WTC11 (cell line): ENCODE measurements at regions not wholly inside any gene's neighbourhood (a gene's known extent, or its start where the extent isn't known, plus 50 kb on each side); places are given as distances from the start of the nearest gene placed in this dataset.

Experiments
- ATF2 ChIP-seq: sonication (generic); formaldehyde crosslinking; IDR thresholded peaks from 2 replicates; pipeline ENCODE4 v1.8.1; 2022; ENCODE audit warnings: low read depth, missing genetic modification reagents, borderline replicate concordance
- CREM ChIP-seq: sonication (generic); formaldehyde crosslinking; IDR thresholded peaks from 2 replicates; pipeline ENCODE4 v1.8.1; 2022; ENCODE audit warnings: mild to moderate bottlenecking, missing genetic modification reagents, moderate library complexity
- CTCF ChIP-seq: fragments of 200-600 bp; IDR thresholded peaks from 2 replicates; pipeline ENCODE4 v1.8.0; 2022; ENCODE audit warnings: antibody characterized with exemption
- ESRRA ChIP-seq: sonication (generic); formaldehyde crosslinking; IDR thresholded peaks from 2 replicates; pipeline ENCODE4 v1.8.1; 2022; ENCODE audit warnings: mild to moderate bottlenecking, missing genetic modification reagents, borderline replicate concordance
- FOXP1 ChIP-seq: sonication (generic); formaldehyde crosslinking; IDR thresholded peaks from 2 replicates; pipeline ENCODE4 v1.8.0; 2022; ENCODE audit warnings: missing genetic modification reagents, mild to moderate bottlenecking, moderate library complexity, borderline replicate concordance
- IRF2 ChIP-seq: sonication (generic); formaldehyde crosslinking; IDR thresholded peaks from 2 replicates; pipeline ENCODE4 v1.8.0; 2022; ENCODE audit warnings: low read depth, missing genetic modification reagents, borderline replicate concordance
- MAX ChIP-seq: sonication (generic); formaldehyde crosslinking; IDR thresholded peaks from 2 replicates; pipeline ENCODE4 v1.8.0; 2022; ENCODE audit warnings: mild to moderate bottlenecking, missing genetic modification reagents
- TEAD4 ChIP-seq: sonication (generic); formaldehyde crosslinking; IDR thresholded peaks from 2 replicates; pipeline ENCODE4 v1.8.0; 2022; ENCODE audit warnings: mild to moderate bottlenecking, missing genetic modification reagents
- TP53 ChIP-seq: sonication (generic); formaldehyde crosslinking; IDR thresholded peaks from 2 replicates; pipeline ENCODE4 v1.8.1; 2023; ENCODE audit warnings: mild to moderate bottlenecking, missing genetic modification reagents
- ZMAT4 ChIP-seq: fragments of 250-450 bp; sonication (Bioruptor Pico); IDR thresholded peaks from 2 replicates; pipeline ENCODE4 v1.9.0; 2021; ENCODE audit warnings: mild to moderate bottlenecking
- ZNF138 ChIP-seq: sonication (generic); formaldehyde crosslinking; conservative IDR thresholded peaks from 2 replicates; pipeline ENCODE4 v1.8.1; 2022; ENCODE audit warnings: mild to moderate bottlenecking, moderate library complexity, missing genetic modification reagents

GRCh38 chr10:29828440-29828894 is 193.7 kb upstream of the SVIL start:
- TF ChIP-seq ZMAT4 (CRISPR knock-in tag), result no peak
- TF ChIP-seq CTCF, result no peak
- no peak for TF ChIP-seq FOXP1 (CRISPR knock-in tag)
- no peak for TF ChIP-seq ATF2 (CRISPR knock-in tag)
- no peak for TF ChIP-seq MAX (CRISPR knock-in tag)
- TF ChIP-seq IRF2 (CRISPR knock-in tag), result no peak
- no peak for TF ChIP-seq ZNF138 (CRISPR knock-in tag)
- no peak for TF ChIP-seq TP53 (CRISPR knock-in tag)
- no peak for TF ChIP-seq TEAD4 (CRISPR knock-in tag)
- no peak for TF ChIP-seq CREM (CRISPR knock-in tag)
- no peak for TF ChIP-seq ESRRA
